Frontal cortex (tissue), 3 donors: ENCODE measurements at regions not wholly inside any gene's neighbourhood (a gene's known extent, or its start where the extent isn't known, plus 50 kb on each side); places are given as distances from the start of the nearest gene placed in this dataset.

ENCODE experiments used
- DNase-seq, 2 donors: peaks; one replicate each; pipeline ENCODE4 v3.0.0; 2012; ENCODE audit warnings: low spot score in 2 of 2
- FAIRE-seq: peaks from 2 replicates; lab custom pipeline; 2012; peaks lifted over from hg19 to GRCh38; lab: Jason Lieb, UNC
- donor health status: control.
- donor health status: control.
- donor health status: control.

DNA sequence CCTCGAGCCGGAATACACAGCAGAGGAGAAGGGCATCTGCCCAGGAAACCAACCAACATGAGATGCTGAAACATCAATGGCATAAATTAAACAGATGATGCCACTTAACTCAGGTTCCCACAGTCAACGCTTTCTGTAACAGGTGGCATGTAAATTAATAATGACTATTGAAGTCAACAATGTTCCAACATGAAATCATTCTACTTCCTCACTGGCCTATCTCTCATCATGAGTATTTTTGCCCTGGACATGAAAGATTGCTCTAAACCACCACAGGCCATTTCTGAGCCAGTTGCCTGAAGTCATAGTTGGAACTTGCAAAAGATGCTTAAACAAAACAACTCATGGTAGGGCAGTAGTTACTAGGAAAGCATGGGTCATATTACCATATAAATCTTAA lies 397.9 kb upstream of the JARID2 start:
- no peak for FAIRE-seq
- DNase-seq, result no peak

DNA sequence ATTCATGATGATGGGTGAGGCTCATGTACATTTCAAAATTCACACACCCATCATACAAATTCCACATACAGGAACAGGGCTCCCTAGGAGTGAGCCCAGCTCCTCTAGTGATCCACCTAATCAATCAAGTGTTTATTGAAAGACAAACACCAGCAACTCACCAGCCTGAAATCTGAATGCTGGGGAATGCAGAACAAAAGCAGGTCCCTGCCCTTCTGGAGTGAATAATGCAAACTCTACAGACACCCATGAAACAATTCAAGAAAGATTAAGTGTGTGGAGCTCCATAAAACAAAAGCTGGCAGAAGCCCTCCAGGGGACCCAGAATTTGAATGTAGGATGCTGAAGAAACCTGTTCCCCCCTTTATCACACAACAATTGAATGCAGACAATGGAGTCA lies 396.7 kb upstream of the JARID2 start:
- no peak for DNase-seq
- no peak for FAIRE-seq

DNA sequence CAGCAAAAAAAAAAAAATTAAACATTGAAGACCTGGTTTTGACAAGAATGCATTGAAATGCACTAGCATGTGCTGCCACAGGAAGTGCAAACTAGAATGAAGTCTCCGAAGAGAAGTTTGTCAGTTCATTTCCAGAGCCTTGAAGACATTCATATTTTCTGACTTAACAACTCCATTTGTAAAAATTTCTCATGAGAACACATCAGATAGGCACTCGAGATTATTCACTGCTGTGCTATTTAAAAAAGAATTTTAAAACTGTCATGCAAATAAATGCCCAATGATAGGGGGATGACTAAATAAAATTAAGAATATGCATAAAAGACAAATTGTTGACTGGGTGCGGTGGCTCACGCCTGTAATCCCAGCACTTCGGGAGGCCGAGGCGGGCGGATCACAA lies 394.6 kb upstream of the JARID2 start:
- no peak for FAIRE-seq
- no peak for DNase-seq

DNA sequence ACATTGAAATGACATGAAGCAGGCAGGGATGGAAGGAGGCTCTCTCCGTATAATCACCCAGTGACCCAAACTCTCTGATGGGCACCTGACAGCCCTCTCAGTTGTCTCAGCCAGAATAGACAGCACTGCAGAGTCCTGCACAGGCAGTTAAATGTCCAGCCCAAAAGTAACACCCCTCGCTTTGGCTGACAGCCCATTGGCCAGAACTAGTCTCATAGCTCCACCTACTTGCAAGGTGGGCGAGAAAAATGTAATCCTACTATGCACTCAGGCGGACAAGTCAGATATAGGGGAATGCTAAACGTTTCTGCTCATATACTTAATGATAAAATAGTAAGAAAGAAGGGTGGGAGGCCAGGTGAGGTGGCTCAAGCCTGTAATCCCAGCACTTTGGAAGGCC lies 393.5 kb upstream of the JARID2 start:
- DNase-seq (no peak), FAIRE-seq (no peak)

DNA sequence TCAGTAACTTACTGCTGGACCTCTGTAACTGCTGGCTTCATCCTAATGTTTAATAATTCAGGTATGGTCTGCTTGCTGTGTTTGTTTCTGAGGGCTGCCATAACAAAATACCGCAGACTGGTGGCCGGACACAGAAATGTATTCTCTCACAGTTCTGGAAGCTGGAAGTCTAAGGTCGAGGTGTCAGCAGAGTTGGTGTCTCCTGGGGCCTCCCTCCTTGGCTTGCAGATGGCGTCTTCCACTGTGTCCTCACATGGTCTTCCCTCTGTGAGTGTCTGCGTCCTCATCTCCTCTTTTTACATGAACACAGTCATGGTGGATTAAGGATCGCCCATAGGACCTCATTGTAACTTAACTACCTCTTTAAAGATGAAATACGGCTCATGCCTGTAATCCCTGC lies 389.7 kb upstream of the JARID2 start:
- FAIRE-seq (no peak), DNase-seq (no peak)

DNA sequence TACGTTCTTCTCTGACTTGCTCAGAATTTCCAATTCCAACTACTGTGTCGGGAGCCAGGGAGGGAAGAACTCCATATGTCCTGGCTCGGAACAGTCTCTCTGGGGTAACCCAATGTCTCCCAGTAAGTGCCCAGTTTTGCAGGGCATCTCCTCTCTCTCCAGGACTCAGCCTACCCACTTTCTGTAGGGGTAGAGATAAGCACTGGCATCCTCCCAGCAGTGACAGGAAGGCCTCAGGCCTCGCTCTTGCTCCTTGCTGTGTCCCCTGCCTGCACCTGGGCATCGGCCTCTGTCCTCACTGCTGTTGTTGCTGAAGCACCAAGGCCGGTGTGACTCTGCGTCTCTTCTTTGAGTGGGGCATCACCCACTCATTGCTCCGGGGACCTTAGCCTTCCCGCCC lies 388.9 kb upstream of the JARID2 start:
- DNase-seq, result no peak

DNA sequence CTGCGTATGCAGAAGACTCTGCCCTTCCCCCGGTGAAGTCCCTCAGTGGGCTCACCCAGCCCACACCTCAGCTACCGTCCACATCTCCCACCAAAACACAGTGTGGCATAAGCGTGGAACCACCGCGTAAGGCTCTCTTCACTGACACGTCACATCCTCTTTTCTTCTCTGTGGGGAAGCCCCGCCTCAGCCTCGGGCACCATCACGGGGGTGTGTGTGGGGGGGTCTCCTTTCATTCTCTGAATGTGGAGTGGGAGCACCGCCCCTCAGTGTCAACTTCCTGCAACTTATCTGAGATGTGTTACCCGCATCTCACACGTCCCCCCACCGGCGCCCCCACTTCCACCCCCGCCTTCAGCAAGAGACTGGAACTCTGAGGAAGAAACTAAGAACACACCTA lies 388.4 kb upstream of the JARID2 start:
- no peak for FAIRE-seq
- no peak for DNase-seq

More for the DNA sequence above, 388.9 kb upstream of the JARID2 start:
- FAIRE-seq, result no peak

DNA sequence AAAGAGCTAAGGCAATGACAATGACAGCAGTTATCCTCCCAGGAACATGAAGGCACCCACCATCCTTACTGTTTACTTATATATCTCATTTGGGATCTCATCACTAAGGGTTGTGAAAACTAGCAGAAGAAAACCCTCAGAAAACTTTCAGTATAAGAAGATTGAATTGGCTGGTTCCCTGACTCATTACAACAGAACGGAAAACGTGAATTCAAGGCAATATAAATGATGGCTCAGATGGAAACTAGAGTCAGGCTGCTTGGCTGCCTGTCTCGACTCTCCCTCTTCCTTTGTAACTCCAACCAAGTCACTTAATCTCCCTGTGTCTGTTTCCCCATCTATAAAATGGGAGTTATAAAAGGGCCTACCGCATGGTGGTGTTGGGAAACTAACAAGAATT lies 387.1 kb upstream of the JARID2 start:
- no peak for DNase-seq
- no peak for FAIRE-seq

DNA sequence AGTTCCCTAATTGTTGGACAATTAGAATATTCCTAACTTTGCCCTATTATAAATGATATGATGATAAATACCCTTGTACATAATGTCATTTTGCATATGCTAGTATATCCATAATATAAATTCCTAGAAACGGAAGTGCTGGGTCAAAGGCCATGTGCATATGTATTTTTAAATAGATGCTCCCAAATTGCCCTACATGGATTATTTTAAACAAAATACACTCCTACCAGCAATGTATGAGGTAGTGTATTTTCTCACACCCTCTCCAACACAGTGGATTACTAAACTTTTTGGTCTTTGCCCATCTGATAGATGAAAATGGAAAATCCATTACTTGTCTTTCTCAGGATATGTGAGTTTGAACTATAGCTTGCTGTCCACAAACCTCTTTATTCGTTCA lies 385.1 kb upstream of the JARID2 start:
- DNase-seq (no peak), FAIRE-seq (no peak)

DNA sequence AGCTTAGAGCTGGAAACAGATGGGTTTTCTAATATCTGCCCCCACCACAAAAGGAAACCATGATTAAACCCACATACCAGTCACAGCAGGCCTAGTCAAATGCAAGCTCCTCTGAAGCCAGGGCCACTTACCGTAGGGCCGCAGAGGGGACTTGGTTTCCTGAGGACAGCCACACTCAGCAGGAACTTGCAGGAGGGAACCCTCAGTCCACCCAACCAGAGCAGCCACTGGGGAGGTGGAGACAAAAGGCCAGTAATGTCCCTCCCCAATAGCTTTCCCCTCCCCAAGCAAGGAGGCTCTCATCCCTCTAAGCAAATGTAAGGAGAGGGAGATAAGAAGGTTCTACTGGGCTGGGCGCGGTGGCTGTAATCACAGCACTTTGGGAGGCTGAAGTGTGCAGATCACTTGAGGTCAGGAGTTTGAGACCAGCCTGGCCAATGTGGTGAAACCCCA lies 384.4 kb upstream of the JARID2 start:
- FAIRE-seq (no peak), DNase-seq (no peak)

DNA sequence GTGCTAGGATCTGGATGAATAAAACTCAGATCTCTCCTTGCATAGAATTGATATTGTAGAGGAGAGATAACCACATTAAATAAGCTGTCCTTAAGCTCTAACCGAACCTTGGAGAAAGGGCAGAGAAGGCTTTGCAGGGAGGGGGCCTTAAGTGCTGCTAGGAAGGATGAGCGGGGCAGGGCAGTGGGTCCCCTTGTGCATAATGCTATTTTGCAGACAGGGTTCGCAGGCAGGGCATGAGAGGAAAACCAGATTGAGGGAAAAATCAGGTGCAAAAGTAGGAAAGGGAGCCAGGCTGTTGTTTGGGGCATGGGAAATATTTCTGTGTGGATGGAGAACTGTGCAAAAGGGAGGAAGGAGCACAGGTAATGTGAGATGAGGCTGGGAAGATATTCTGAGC lies 383.0 kb upstream of the JARID2 start:
- FAIRE-seq (no peak), DNase-seq (no peak)

DNA sequence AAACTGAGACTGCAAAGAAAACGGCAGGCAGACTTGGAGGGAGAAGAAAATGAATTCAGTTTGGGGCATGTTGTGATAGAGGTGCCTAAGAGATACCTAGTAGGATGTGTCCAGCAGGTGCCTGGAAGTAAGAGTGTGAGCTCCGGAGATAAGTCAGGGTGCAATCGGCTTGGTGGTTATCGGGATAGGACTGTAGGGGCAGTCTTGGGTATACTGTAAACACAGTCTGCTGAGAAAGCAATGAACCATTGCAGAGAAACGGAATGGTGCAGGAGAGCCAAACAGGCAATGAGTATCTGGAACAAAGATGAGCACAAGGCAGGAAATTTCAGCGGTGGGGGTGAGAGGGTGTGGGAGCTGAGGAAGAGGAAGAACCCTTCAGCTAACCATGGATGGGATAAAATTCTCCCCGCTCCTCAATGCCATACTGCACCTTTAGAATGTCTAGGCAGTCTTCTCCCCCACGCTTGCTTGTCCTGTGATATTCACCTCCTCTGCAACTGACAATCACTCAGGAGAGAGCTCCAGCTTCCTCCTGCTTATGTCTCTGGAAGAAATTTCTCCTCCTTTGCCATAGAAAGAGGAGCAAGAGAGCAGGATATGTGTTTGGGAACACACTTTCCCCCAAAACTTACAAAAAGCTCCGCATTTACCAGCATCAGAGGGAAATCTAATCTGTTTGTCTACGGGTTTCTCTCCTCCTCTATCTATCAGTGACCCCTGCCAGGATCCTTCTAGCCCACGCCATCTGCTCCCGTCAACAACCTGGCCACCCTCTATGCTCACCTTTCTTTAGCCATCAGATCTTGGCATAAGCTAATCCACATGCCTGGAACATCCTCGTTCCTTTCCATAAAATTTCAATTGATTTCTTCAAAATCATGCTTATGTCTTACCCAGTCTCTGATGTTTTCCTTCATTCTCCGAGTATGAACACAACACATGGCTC lies 381.7 kb upstream of the JARID2 start:
- DNase-seq, result no peak
- FAIRE-seq, result no peak

DNA sequence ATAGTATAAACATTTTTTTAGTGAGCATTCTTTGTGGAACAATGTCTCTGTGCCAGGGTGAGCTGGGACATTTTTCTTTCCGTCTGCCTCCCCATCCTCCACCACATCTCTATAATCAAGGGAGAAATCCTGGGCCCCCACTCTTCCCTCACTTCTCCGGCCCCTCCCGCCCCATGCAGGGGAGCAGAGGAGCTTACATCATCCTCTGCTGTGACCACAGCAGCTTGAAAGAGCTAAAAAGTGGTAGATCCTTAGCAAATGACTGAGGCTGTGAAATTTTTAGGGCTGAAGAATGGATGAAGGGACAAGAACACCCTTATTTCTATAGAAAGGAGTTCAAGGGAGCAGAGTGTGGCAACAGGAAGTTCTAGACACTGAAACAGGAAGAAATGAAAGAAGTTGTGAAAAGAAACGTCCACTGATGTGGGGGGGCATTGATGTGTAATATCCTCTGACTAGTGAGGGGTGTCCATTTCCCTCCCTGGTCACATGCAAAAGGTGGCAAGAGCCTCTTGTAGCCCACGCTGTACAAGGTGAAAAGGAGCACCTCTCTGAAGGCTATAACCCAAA lies 380.3 kb upstream of the JARID2 start:
- FAIRE-seq, result no peak
- DNase-seq, result no peak

DNA sequence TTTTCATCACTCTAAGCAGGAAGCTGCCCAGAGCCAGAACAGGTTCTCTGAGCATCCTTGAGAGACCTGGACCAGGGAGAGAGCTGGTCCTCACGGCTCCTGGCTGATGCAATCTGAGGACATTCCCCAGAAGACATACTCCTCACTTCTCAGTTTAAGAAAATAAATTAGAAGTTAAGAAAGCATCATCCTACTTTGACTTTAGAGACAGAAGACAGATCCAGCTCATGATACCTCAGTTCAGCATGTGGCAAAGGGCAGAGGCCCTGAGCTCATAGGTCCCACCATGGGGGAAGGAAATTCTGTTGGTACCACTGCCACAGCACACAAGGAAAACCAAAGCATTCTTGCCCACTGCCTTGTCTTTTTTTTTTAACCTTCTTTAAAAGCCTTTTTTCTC lies 378.1 kb upstream of the JARID2 start:
- FAIRE-seq (no peak), DNase-seq (no peak)

DNA sequence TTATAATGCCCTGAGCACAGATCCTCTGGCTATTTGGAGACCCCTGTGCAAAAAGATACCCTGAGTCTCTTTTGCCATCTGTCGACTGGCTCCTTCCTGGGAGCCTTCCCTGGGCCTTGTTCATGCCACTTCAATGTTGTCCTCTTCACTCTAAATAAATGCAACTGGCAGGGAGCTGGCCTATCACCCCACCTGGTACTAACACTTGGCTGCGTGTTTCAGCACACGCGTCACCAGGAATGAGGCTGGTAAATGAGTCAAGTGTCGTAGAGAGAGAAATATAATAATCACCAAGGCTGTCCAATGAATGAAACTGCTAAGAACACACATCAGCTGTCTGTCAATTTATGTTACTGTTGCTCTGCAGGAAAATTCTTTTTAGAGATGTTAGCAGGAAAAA lies 374.6 kb upstream of the JARID2 start:
- no peak for FAIRE-seq
- DNase-seq, result no peak

DNA sequence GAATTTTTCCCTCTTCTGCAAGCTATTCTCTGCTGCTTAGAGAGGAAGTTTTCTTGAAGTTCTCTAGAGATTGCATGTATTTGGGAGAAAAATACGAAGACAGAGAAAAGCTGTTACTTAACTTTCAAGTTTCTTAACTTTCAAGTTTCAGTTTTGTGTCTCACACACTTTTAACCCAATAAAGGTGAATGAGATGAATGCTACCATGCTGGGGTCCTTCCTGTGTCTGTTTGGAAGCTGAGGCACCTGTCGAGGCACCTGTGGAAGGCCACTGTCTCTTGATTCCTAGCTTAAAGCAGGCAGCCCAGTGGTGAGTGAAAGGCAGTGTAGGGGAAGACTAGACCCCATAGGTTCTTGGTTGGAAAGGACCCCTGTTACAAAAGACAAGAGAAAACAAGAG lies 372.8 kb upstream of the JARID2 start:
- DNase-seq (no peak), FAIRE-seq (no peak)

DNA sequence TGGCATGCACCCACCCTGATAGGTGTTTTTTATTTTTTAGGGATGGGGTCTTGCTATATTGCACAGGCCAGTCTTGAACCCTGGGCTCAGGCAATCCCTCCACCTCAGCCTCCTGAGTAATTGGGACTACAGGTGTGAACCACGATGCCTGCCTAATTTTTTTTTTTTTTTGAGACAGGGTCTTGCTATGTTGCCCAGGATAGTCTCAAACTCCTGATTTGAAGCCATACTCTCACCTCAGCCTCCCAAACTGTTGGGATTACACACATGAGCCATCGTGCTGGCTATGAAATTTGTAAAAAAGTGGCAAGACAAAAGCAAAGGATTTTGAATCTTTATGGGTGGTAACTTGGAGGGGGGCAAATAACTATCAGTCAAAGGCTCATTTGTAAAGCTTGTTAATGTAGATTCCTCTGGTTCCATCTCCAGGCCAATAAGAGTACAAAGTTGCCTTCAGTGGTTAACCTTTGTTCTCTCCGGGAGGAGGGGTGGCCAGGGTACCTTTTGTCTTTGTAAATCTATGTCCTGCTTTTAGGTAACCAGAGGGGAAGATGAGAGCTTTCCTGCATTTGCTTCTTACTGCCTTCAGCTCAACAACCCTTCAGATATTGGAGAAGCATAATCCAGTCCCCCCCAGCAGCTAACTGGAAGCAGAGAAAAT lies 372.0 kb upstream of the JARID2 start:
- DNase-seq (no peak), FAIRE-seq (no peak)

DNA sequence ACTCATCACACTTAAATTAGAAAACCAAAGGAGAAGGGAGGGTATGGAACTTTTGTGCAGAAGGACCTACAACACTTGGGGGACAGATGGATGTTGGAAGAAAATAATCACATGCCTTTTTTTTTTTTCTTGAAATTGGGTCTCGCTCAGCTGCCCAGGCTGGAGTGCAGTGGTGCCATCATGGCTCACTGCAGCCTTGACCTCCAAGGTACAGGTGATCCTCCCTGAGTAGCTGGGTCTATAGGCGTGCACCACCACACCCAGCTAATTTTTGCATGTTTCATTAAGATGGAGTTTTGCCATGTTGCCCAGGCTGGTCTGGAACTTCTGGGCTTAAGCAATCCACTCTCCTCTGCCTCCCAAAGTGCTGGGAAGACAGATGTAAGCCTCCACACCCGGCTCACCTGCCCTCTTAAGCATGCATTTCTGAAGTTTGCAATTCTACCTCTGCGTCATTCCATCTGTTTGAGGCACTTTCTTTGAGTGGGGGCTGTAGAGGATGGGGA lies 370.8 kb upstream of the JARID2 start:
- FAIRE-seq, result no peak

DNA sequence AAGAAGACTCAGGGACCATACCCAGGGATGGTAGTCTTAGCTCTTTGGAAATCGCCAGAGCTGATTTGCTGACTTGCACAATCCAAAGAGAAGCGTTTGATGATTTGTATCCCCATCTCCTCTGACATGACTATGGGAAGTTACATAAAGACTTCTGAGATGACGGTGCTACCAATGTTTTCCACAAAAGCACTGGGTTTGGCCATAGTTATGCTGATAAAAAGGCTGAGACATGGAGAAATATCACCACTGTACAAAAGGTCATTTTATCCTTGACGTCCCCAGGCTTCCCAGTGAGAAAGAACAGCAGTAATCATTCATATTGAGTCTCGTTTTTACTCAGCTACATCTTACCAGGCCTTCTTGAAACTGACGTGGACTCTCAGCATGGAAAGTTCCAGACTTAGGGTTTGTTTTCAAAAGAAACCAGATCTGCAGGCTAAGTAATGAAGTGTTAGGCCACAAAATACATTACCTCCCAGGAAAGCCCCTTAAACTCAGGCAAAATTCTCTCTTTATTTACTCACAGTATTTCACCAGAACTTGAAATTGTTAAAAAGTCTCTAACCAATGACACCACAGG lies 370.3 kb upstream of the JARID2 start:
- no peak for FAIRE-seq
- DNase-seq, result no peak

More for the DNA sequence above, 370.8 kb upstream of the JARID2 start:
- no peak for DNase-seq

DNA sequence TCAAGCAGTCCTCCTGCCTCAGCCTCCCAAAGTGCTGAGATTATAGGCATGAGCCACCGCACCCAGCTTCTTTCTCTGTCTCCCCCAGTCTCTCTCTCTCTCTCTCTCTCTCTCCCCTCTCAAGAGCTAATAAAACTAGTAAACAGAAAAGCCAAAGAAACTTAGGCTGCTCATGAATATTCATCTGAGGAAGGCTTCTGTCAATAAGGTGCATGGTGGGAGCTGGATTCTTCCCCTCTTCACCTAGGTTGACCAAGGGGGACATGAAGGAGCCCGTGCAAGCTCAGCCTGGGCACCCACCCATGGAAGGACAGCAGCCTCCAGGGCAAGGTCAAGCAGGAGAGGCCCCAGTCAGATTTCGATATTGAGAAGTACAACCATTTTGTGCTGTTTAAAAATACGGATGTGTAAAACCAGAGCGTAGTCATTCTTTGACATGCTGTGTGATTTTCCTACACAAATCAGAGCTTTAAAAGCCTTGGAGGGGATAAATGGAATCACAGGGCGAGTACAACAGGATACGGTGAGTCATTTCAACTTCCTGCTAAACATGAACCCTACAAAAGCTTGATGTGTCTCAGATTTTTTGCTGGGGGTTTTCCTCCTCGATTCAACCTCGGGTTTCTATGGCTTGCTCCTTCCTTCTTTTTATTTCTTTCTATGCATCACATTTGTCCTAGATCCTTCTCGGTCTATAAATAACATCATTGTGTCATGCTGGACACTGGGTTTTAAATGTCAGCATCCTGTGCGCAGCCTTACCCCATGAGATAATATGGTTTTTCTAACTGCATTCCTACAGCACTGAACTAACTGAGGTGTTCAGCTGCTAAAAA lies 368.9 kb upstream of the JARID2 start:
- no peak for FAIRE-seq
- no peak for DNase-seq
